Stimulated activated CD4-positive, alpha-beta T cell treated with anti-CD3 and anti-CD28 coated beads, Interleukin-15, amount 100 ng/mL, for 1 hour (primary cell): ENCODE measurements at regions not wholly inside any gene's neighbourhood (a gene's known extent, or its start where the extent isn't known, plus 50 kb on each side); places are given as distances from the start of the nearest gene placed in this dataset.

Source experiments
- DNase-seq, 2 donors: peaks; one replicate each; pipeline ENCODE4 v3.0.0-alpha.2; 2020; ENCODE audit warnings: low read depth in 1 of 2, low spot score in 1 of 2

DNA sequence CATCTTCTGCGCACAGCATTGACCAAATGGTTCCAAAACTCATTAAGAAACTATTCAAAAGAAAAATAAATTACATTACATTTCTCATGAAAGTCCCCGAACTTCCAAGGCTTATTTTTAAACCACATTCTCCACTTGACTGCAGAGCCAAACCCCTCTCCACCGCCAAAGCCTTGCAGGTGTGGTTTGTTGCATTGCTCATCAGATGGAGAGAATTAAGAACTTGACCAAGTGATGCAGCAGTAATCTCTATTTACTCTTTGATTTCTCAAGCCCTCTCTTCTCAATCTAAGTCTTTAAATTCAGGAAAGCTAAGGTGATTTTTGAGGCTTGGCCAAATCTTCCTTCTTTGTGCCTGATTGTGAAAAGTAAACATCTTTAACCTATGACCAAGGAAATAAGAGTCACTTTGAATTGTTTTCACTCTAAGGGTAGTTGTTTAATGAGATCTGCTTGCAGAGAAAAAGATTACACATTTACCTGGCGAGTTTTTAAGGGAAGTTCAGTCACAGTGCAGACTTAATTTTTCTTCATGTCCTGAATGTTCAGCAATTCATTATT is 290.5 kb upstream of the ITGA1 start:
- DNase-seq: no peak

DNA sequence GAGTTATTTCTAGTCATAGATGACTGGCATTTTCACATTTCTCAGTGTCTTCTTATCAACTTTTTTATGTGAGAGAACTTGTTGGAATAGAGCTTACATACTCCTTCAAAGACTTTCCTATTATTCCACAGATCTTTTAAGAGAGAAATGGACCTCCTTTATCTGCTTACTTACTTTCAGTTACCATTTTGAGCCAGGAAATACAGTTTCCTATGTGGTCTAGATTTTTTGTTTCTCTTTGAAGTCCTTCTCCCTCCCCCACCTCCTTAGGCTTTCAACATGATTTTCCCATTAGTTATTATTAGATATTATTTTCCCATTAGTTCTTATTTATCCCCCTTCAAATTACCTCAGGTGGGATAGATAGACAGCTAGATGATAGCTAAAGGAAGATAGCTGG is 289.1 kb upstream of the ITGA1 start:
- DNase-seq: no peak

DNA sequence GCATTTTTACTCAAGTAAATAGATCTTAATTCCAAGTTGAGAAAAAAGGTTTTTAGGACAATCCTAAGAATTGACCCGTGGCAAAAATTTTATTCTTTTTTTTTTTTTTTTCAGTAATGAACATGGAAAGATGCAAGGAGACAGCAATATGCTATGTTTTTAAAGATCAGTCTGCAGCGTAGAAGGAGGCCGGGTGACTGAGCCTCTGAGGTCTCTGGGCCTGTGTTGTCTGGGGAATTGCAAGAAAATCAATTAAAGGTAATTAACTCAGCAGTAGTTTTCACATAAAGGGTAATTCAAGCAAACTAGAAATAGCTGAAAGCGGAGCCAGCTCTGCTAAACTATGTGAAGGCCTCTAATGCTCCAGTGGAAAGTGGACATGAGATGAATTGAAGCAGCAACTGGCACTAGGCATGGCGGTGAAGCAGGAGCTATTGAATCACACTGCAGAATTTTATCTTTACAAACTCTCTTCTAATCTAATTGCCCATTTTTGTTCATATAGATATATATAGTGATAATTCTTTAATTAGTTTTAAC is 285.2 kb upstream of the ITGA1 start:
- no peak for DNase-seq

GRCh38 chr5:52504584-52505240 is 283.0 kb upstream of the ITGA1 start:
- no peak for DNase-seq

GRCh38 chr5:52517667-52518066 is 270.0 kb upstream of the ITGA1 start:
- no peak for DNase-seq

- no peak for DNase-seq
These were observed 267.5 kb upstream of the ITGA1 start for GRCh38 chr5:52520171-52520570.

- no peak for DNase-seq
These were observed 266.5 kb upstream of the ITGA1 start for GRCh38 chr5:52521236-52521635.

- no peak for DNase-seq
These were observed 264.0 kb upstream of the ITGA1 start for GRCh38 chr5:52523701-52524100.

GRCh38 chr5:52531105-52531504 is 256.6 kb upstream of the ITGA1 start:
- no peak for DNase-seq

DNA sequence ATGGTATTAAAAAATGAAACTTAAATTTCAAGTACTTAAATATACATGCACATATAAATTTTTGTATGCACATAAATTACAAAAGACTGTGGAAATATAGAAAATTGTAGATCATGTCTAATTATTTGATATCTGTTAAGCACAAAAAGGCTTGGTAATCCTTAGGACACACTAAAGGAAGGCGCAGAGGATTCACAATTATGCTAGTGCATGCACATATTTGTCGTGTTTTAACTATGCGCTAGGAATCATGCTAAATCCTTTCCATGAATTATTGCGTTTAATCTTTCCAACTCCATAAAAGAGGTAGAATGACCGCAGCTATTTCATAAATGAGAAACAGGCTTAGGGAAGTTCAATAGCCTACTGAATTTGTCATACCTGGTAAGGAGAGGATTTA is 244.1 kb upstream of the ITGA1 start:
- DNase-seq: no peak

GRCh38 chr5:52544738-52545137 is 243.0 kb upstream of the ITGA1 start:
- no peak for DNase-seq

- no peak for DNase-seq
These were observed 233.4 kb upstream of the ITGA1 start for GRCh38 chr5:52554293-52554692.

- DNase-seq: no peak
These were observed 227.3 kb upstream of the ITGA1 start for GRCh38 chr5:52560366-52560765.

DNA sequence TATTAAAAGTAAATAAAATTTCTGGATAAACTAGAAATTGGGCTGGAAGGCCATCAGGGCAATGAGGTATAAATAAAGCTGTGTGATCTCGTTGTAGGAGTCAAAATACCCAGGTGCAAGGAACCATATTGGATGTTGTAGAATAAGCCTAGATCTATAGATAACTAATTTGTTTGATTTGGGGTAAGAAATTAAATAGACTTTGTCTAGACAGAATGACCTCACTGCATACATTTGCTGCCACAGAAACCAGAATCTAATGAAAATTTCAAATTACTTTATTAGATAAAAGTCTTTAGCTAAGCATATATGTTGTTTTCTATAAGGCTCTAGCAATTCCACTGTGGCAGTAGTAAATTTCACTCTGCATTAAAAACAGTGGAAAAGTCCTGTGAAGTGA is 225.2 kb upstream of the ITGA1 start:
- DNase-seq: no peak

DNA sequence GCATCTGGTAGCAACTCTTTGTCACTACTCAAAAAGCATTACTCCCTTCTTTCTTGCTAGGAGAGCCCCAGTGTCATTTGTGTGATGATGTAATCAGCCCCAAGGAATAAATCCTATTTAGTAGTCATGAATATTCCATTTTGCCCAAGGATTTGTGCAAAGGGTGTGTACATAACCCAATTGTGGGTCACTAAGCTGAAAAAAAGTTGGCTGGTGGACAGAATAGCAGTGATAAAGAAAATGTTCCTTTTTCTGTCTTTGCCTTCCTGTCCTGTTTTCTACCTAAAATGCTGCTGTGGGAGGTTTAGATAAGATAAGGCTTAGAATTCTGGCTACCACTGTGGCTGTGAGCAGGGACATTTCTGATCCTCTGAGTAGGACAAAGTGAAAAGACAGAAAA is 223.1 kb upstream of the ITGA1 start:
- no peak for DNase-seq

DNA sequence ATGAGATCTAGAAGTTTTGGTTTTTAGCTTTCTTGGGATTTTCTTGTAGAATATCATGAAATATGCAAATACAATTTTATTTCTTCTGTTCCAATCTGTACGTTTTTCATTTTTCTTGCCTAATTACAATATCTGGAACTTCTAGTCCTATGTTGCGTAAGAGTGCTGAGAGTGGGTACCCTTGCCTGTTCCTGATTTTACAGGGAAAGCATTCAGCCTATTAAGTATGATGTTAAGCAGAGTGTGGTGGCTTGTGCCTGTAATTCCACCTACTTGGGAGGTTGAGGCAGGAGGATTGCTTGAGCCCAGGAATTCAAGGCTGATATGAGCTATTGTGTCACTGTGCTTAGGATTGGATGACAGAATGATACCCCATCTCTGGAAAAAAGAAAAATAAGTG is 210.2 kb upstream of the ITGA1 start:
- DNase-seq: no peak

- no peak for DNase-seq
These were observed 208.3 kb upstream of the ITGA1 start for GRCh38 chr5:52579391-52579790.

DNA sequence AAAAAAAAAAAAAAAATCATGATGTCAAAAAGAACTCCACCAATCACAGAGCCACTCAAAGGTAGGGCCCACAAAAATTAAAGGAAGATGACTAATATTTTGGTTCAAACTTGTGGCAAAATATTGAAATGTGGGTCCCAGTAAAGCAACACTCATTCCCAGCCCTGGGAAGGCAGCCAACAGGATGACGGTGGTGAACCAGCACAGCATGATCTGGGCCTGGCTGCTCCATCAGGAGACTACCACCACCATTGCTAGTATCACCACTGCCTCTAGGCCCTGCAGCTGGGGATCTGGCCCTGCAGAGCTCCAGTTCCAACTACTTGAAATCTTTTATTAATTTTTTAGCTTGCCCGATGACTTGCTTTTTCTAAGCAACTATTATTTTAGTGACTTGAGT is 206.8 kb upstream of the ITGA1 start:
- no peak for DNase-seq

GRCh38 chr5:52582313-52582712 is 205.4 kb upstream of the ITGA1 start:
- DNase-seq: no peak

DNA sequence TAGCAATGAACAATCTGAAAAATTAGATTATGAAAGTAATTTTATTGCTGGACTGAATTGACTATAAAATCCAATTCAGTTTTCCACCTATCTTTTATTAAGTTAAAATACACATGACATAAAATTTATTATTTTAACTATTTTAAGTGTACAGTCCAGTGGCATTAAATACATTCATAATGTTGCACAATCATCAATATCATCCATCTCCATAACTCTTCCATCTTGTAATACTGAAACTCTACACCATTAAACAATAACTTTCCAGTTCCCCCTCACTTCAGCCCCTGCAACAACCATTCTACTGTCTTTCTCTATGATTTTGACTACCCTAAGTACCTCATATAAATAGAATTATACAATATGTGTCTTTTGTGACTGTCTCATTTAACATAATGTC is 200.6 kb upstream of the ITGA1 start:
- no peak for DNase-seq

GRCh38 chr5:52597625-52598024 is 190.1 kb upstream of the ITGA1 start:
- DNase-seq: no peak

DNA sequence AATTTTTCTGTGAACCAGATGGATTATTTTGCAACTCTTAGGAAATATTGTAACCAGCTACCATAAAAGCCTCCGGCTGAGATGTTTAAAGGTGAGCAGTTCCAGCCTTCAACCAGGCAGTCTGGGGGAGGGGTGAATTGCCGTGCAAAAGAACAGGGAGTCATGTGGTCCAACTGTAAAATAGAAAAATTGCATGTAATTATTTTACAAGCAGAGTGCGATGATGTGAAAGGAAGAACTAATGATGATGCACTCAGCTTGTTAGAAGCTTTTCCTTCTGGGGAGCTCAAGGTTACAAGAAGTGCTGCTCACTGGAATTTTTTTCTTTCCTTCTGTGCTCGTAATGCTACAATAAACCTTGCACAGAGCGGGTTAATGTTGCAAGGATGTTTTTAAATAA is 188.7 kb upstream of the ITGA1 start:
- no peak for DNase-seq
